HEK293T (cell line): ENCODE measurements at regions not wholly inside any gene's neighbourhood (a gene's known extent, or its start where the extent isn't known, plus 50 kb on each side); places are given as distances from the start of the nearest gene placed in this dataset.

Experiments used
- CTCF ChIA-PET: fragments of 350-600 bp; formaldehyde crosslinking; extraction: SDS; loops from one replicate; lab custom pipeline; 2021; ENCODE audit warnings: antibody characterized with exemption, inconsistent platforms; lab: Yijun Ruan, JAX
- POLR2A ChIA-PET: fragments of 350-600 bp; formaldehyde crosslinking; extraction: SDS; loops from one replicate; lab custom pipeline; 2020; ENCODE audit warnings: antibody characterized with exemption, inconsistent platforms; lab: Yijun Ruan, JAX
- DNase-seq: peaks from one replicate; pipeline ENCODE4 v3.0.0; 2012; ENCODE audit warnings: mixed read lengths; ENCODE audit errors: extremely low spot score
- ARNT ChIP-seq: fragments of 450-650 bp; IDR thresholded peaks from 2 replicates; pipeline ENCODE4 v1.6.1; 2017; ENCODE audit warnings: mild to moderate bottlenecking
- BHLHE40 ChIP-seq: fragments of 450-650 bp; IDR thresholded peaks from 2 replicates; pipeline ENCODE4 v1.6.1; 2016; ENCODE audit warnings: mild to moderate bottlenecking, moderate library complexity, borderline replicate concordance
- CTBP1 ChIP-seq: fragments of 450-650 bp; IDR thresholded peaks from 2 replicates; pipeline ENCODE4 v1.6.1; 2016; ENCODE audit warnings: borderline replicate concordance
- ELF4 ChIP-seq: fragments of 450-650 bp; IDR thresholded peaks from 2 replicates; pipeline ENCODE4 v1.6.1; 2017; ENCODE audit warnings: antibody characterized with exemption
- FOXA1 ChIP-seq: fragments of 450-650 bp; IDR thresholded peaks from 2 replicates; pipeline ENCODE4 v1.6.1; 2016; ENCODE audit warnings: mild to moderate bottlenecking
- FOXK2 ChIP-seq: fragments of 450-650 bp; IDR thresholded peaks from 2 replicates; pipeline ENCODE4 v1.6.1; 2016; ENCODE audit warnings: mild to moderate bottlenecking
- FOXM1 ChIP-seq: fragments of 450-650 bp; IDR thresholded peaks from 2 replicates; pipeline ENCODE4 v1.6.1; 2017; ENCODE audit warnings: mild to moderate bottlenecking, borderline replicate concordance
- HDGF ChIP-seq: fragments of 450-650 bp; IDR thresholded peaks from 2 replicates; pipeline ENCODE4 v1.6.1; 2017; ENCODE audit warnings: antibody characterized with exemption, borderline replicate concordance
- L3MBTL2 ChIP-seq: fragments of 450-650 bp; conservative IDR thresholded peaks from 2 replicates; pipeline ENCODE4 v1.6.1; 2016; ENCODE audit warnings: mild to moderate bottlenecking
- LEF1 ChIP-seq: fragments of 450-650 bp; IDR thresholded peaks from 2 replicates; pipeline ENCODE4 v1.6.1; 2017; ENCODE audit warnings: mild to moderate bottlenecking, borderline replicate concordance
- NFRKB ChIP-seq: fragments of 450-650 bp; IDR thresholded peaks from 2 replicates; pipeline ENCODE4 v1.6.1; 2016; ENCODE audit warnings: mild to moderate bottlenecking, moderate library complexity
- PKNOX1 ChIP-seq: fragments of 450-650 bp; IDR thresholded peaks from 2 replicates; pipeline ENCODE4 v1.6.1; 2016
- SP1 ChIP-seq: fragments of 450-650 bp; IDR thresholded peaks from 2 replicates; pipeline ENCODE4 v1.6.1; 2017
- SUZ12 ChIP-seq: fragments of 450-650 bp; IDR thresholded peaks from 2 replicates; pipeline ENCODE4 v1.6.1; 2016; ENCODE audit warnings: mild to moderate bottlenecking
- TARDBP ChIP-seq: fragments of 450-650 bp; IDR thresholded peaks from 2 replicates; pipeline ENCODE4 v1.6.1; 2016
- ZNF384 ChIP-seq: fragments of 450-650 bp; IDR thresholded peaks from 2 replicates; pipeline ENCODE4 v1.6.1; 2016

DNA sequence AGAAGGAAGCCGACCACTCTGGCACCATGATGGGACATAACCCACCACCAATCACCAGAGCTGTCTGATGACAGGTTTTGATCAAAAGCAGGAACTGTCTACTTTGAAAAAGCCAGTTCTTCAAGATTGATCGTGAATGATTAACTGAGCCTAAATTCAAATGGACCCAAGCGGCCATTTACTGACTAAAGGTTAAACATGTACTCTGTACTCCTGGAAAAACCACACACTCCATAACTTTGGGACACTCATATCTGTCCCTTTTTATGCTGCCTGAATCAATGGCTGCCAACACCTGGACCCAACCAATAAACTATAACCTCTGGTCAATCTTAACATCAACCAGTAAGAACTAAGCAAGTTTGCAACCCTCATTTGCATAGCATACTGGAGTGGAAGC lies 206.6 kb downstream of the URB2 start:
- CTCF ChIA-PET, result no interaction called here
- POLR2A ChIA-PET, result no interaction called here
- DNase-seq, result no peak
- no peak for TF ChIP-seq ARNT

DNA sequence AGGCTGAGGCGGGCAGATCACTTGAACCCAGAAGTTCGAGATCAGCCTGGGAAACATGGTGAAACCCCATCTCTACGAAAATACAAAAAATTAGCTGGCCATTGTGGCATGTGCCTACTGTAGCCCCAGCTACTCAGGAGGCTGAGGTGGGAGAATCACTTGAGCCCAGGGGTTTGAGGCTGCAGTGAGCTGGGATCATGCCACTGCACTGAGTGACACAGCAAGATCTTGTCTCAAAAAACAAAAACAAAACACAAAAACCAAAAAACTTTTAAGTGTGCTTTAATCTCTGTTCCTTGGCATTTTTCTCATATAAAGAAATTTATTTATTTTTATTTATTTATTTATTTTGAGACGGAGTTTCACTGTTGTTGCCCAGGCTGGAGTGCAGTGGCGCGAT lies 208.2 kb downstream of the URB2 start:
- POLR2A ChIA-PET, result no interaction called here
- CTCF ChIA-PET, result no interaction called here
- DNase-seq, result no peak
- no peak for TF ChIP-seq L3MBTL2
- no peak for TF ChIP-seq HDGF
- no peak for TF ChIP-seq BHLHE40
- TF ChIP-seq ARNT, result no peak
- no peak for TF ChIP-seq FOXK2
- no peak for TF ChIP-seq SUZ12
- no peak for TF ChIP-seq LEF1
- no peak for TF ChIP-seq PKNOX1
- no peak for TF ChIP-seq ZNF384
- TF ChIP-seq SP1, result no peak
- TF ChIP-seq ELF4, result no peak
- no peak for TF ChIP-seq FOXA1
- no peak for TF ChIP-seq NFRKB
- TF ChIP-seq CTBP1, result no peak
- TF ChIP-seq FOXM1, result no peak
- no peak for TF ChIP-seq TARDBP

DNA sequence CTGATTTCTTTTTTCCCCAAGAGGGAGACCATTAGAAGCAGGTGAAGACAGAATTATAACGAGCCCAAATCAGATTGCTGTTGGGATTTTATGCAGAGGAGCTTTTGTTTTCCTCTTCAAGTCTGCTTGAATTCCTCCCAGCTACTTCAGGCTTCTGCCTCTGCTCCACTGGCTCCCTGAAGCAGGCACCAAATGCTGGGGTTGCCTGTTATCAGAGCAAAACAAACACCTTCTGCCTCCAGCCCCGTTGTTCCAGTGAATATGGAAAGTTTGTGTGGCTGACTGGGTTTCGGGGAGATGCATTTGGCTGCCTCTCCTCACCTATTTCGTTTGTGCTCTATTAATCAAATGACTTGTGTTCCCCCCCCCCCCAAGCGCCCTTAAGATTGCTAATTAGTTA lies 209.2 kb downstream of the URB2 start:
- TF ChIP-seq PKNOX1 (no peak), ZNF384 (no peak)
- ChIA-PET POLR2A (no interaction called here), CTCF (no interaction called here)
- DNase-seq, result no peak

- CTCF ChIA-PET, result no interaction called here
- TF ChIP-seq ZNF384 (no peak), PKNOX1 (no peak), CTBP1 (no peak), ELF4 (no peak), LEF1 (no peak), NFRKB (no peak), ARNT (no peak), TARDBP (no peak), FOXA1 (no peak), SP1 (no peak), HDGF (no peak), SUZ12 (no peak), FOXK2 (no peak), FOXM1 (no peak), BHLHE40 (no peak), L3MBTL2 (no peak)
- POLR2A ChIA-PET, result no interaction called here
- no peak for DNase-seq
These were observed 210.3 kb downstream of the URB2 start for GRCh38 chr1:229836324-229836723.

DNA sequence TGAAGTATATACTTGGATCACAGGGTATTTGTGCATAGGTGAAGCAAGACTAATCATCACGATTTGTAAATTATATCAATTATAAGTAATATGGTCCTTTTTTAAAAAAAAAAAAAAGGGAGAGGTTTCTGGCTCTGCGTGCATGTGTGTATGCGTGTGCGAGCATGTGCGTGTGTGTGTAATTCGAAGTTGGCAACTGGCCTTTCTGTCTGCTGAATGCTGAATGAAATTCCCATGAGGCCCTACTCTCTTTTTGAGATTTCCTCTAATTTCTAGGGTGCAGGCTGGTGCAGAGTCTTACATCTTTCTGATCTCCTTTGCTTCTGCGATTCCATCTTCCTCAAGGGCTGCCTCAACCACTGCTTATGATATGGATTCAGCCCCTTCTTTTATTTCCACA lies 212.2 kb downstream of the URB2 start:
- ChIA-PET POLR2A (no interaction called here), CTCF (interaction anchor here (1.3 kb wide), 1 partner anchor 11 kb away, joined by 6 read pairs; no protein-coding TSS in a partner anchor)
- no peak for DNase-seq
- TF ChIP-seq HDGF (no peak), ZNF384 (no peak), L3MBTL2 (no peak), FOXA1 (no peak), ARNT (no peak)

DNA sequence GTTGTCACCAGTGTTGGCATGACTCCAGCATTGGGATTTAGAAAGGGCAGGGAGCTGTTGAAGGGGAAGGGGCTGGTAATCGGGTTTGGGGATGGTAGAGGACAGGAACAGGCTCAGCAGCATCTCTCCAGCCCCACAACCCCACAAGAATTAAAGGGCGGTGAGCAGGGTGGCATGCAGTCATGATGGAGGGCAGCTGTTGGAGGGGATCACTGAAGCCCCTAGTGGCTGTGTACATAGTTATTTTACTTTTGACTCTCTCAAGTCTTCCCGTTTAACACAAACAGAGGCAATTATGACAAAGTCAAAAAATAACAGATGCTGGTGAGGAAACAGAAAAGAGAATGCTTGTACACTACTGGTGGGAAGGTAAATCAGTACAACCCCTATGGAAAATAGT lies 213.8 kb downstream of the URB2 start:
- DNase-seq, result peak; percentile 27
- ChIA-PET POLR2A (no interaction called here), CTCF (no interaction called here)
- TF ChIP-seq LEF1, result no peak
- TF ChIP-seq HDGF, result no peak
- TF ChIP-seq ZNF384, result no peak
- TF ChIP-seq NFRKB, result no peak
- TF ChIP-seq BHLHE40, result no peak
- TF ChIP-seq CTBP1, result no peak
- TF ChIP-seq SP1, result no peak
- TF ChIP-seq TARDBP, result no peak
- TF ChIP-seq ARNT, result no peak
- TF ChIP-seq FOXK2, result no peak
- TF ChIP-seq PKNOX1, result no peak
- TF ChIP-seq L3MBTL2, result no peak

- DNase-seq, result no peak
- POLR2A ChIA-PET, result no interaction called here
- CTCF ChIA-PET, result interaction anchor here (0.7 kb wide), 1 partner anchor 14 kb away, joined by 5 read pairs; no protein-coding TSS in a partner anchor
- TF ChIP-seq FOXK2 (no peak), SUZ12 (no peak), PKNOX1 (no peak), ELF4 (no peak), ZNF384 (no peak), FOXA1 (no peak), ARNT (no peak), FOXM1 (no peak)
These were observed 215.2 kb downstream of the URB2 start for GRCh38 chr1:229841230-229841629.
